DND-41 (cell line): ENCODE measurements at regions not wholly inside any gene's neighbourhood (a gene's known extent, or its start where the extent isn't known, plus 50 kb on each side); places are given as distances from the start of the nearest gene placed in this dataset.

ENCODE experiments used
- ATAC-seq: fragments of 200-7000 bp; cut with Tn5 transposase; 3 replicates; pipeline ENCODE4 v1.9.1; 2021; ENCODE audit warnings: low read depth; ENCODE audit not compliant: insufficient read depth
- DNase-seq: peaks from one replicate; pipeline ENCODE4 v3.0.0-alpha.2; 2020
- H2AFZ ChIP-seq: 2 replicates; pipeline ENCODE4 v1.6.0; 2012; ENCODE audit warnings: low read depth, low read length
- H3K27ac ChIP-seq: 2 replicates; pipeline ENCODE4 v1.5.1; 2012; ENCODE audit warnings: low read length, inconsistent platforms
- H3K27me3 ChIP-seq: fragments of 200-600 bp; sonication (generic); 2 replicates; pipeline ENCODE4 v1.6.0; 2012; ENCODE audit warnings: low read length, mild to moderate bottlenecking, inconsistent platforms; ENCODE audit not compliant: insufficient read depth, poor library complexity
- H3K36me3 ChIP-seq: 2 replicates; pipeline ENCODE4 v1.5.1; 2012; ENCODE audit warnings: low read length, inconsistent platforms; ENCODE audit not compliant: insufficient read depth
- H3K4me1 ChIP-seq: 2 replicates; pipeline ENCODE4 v1.5.1; 2012; ENCODE audit warnings: mild to moderate bottlenecking, low read length; ENCODE audit not compliant: insufficient read depth
- H3K4me2 ChIP-seq: 2 replicates; pipeline ENCODE4 v1.6.0; 2012; ENCODE audit warnings: mild to moderate bottlenecking, moderate library complexity, low read length, inconsistent platforms; ENCODE audit not compliant: insufficient read depth
- H3K4me3 ChIP-seq, 2 experiments: fragments of 200-600 bp in 1 of 2; shearing (Covaris generic) in 1 of 2; 2 replicates each; pipeline ENCODE4 v1.5.1; 2012 to 2016; ENCODE audit warnings: inconsistent platforms in 2 of 2, low read length in 2 of 2, mild to moderate bottlenecking in 2 of 2, low read depth in 1 of 2, moderate library complexity in 1 of 2
- H3K79me2 ChIP-seq: 2 replicates; pipeline ENCODE4 v1.6.0; 2012; ENCODE audit warnings: low read length, inconsistent platforms; ENCODE audit not compliant: insufficient read depth
- H3K9ac ChIP-seq: 2 replicates; pipeline ENCODE4 v1.6.0; 2012; ENCODE audit warnings: low read depth, mild to moderate bottlenecking, inconsistent platforms, low read length, moderate library complexity
- H3K9me3 ChIP-seq: 2 replicates; pipeline ENCODE4 v1.5.1; 2012; ENCODE audit warnings: low read length, moderate library complexity, mild to moderate bottlenecking, inconsistent platforms; ENCODE audit not compliant: insufficient read depth, severe bottlenecking
- H4K20me1 ChIP-seq: 2 replicates; pipeline ENCODE4 v1.6.0; 2012; ENCODE audit warnings: low read length; ENCODE audit not compliant: insufficient read depth
- CTCF ChIP-seq: IDR thresholded peaks from 2 replicates; pipeline ENCODE4 v1.5.1; 2012; ENCODE audit warnings: borderline replicate concordance, low read length, moderate library complexity, mild to moderate bottlenecking; ENCODE audit not compliant: poor library complexity, severe bottlenecking; ENCODE audit errors: extremely low read depth
- EZH2 ChIP-seq: IDR thresholded peaks from 3 replicates; pipeline ENCODE4 v1.6.1; 2012; ENCODE audit warnings: borderline replicate concordance, low read depth, mild to moderate bottlenecking, moderate library complexity, low read length, inconsistent platforms; ENCODE audit not compliant: severe bottlenecking

GRCh38 chr2:129205176-129205575 lies 774.3 kb upstream of the RAB6C start:
- Histone ChIP-seq H3K79me2 (no peaks in the 10 kb centered on the region), H3K4me1 (no peaks in the 10 kb centered on the region), H3K27ac (no peak overlapping the region), H3K4me2 (no peak overlapping the region), H3K9me3 (no peaks in the 10 kb centered on the region), H3K36me3 (no peaks in the 10 kb centered on the region), H3K4me3 (no peak overlapping the region), H4K20me1 (no peaks in the 10 kb centered on the region), H2AFZ (no peak overlapping the region), H3K9ac (no peak overlapping the region), H3K27me3 (peaks cover 11% of the 10 kb centered on the region)
- DNase-seq, result no peak
- TF ChIP-seq EZH2 (no peak), CTCF (no peak)
- ATAC-seq, result no peak

GRCh38 chr2:129205766-129206165 lies 773.7 kb upstream of the RAB6C start:
- H3K9me3 ChIP-seq, result no peaks in the 10 kb centered on the region
- H3K27me3 ChIP-seq, result peaks cover 13% of the 10 kb centered on the region
- H2AFZ ChIP-seq, result no peak overlapping the region
- TF ChIP-seq EZH2 (no peak), CTCF (no peak)
- H3K9ac ChIP-seq, result no peak overlapping the region
- H3K4me1 ChIP-seq, result no peaks in the 10 kb centered on the region
- DNase-seq, result no peak
- no peak overlapping the region for H3K4me2 ChIP-seq
- H3K4me3 ChIP-seq, result no peak overlapping the region
- no peak overlapping the region for H3K27ac ChIP-seq
- no peaks in the 10 kb centered on the region for H3K36me3 ChIP-seq
- no peak for ATAC-seq
- H4K20me1 ChIP-seq, result no peaks in the 10 kb centered on the region
- H3K79me2 ChIP-seq, result no peaks in the 10 kb centered on the region

GRCh38 chr2:129212299-129212958 lies 767.0 kb upstream of the RAB6C start:
- no peaks in the 10 kb centered on the region for H3K4me1 ChIP-seq
- no peaks in the 10 kb centered on the region for H3K36me3 ChIP-seq
- TF ChIP-seq CTCF (no peak), EZH2 (no peak)
- H3K79me2 ChIP-seq, result no peaks in the 10 kb centered on the region
- H4K20me1 ChIP-seq, result no peaks in the 10 kb centered on the region
- H3K27ac ChIP-seq, result no peak overlapping the region
- H3K9ac ChIP-seq, result no peak overlapping the region
- no peak for DNase-seq
- no peaks in the 10 kb centered on the region for H3K9me3 ChIP-seq
- no peak overlapping the region for H2AFZ ChIP-seq
- peaks cover 20% of the 10 kb centered on the region for H3K27me3 ChIP-seq
- no peak overlapping the region for H3K4me3 ChIP-seq
- no peak for ATAC-seq
- no peak overlapping the region for H3K4me2 ChIP-seq

GRCh38 chr2:129224022-129224421 lies 755.4 kb upstream of the RAB6C start:
- H3K36me3 ChIP-seq, result no peaks in the 10 kb centered on the region
- no peaks in the 10 kb centered on the region for H3K4me1 ChIP-seq
- no peaks in the 10 kb centered on the region for H4K20me1 ChIP-seq
- H3K4me2 ChIP-seq, result no peak overlapping the region
- no peak overlapping the region for H3K27ac ChIP-seq
- no peak overlapping the region for H2AFZ ChIP-seq
- DNase-seq (no peak), ATAC-seq (no peak)
- TF ChIP-seq CTCF (no peak), EZH2 (no peak)
- no peaks in the 10 kb centered on the region for H3K79me2 ChIP-seq
- H3K27me3 ChIP-seq, result peaks cover 7% of the 10 kb centered on the region
- no peak overlapping the region for H3K9ac ChIP-seq
- no peaks in the 10 kb centered on the region for H3K9me3 ChIP-seq
- no peak overlapping the region for H3K4me3 ChIP-seq
